Limb (tissue), 2 donors: ENCODE measurements at regions not wholly inside any gene's neighbourhood (a gene's known extent, or its start where the extent isn't known, plus 50 kb on each side); places are given as distances from the start of the nearest gene placed in this dataset.

Source experiments
- DNase-seq, 2 donors: peaks; one replicate each; pipeline ENCODE4 v3.0.0-alpha.2; 2016; ENCODE audit errors: extremely low spot score in 2 of 2

DNA sequence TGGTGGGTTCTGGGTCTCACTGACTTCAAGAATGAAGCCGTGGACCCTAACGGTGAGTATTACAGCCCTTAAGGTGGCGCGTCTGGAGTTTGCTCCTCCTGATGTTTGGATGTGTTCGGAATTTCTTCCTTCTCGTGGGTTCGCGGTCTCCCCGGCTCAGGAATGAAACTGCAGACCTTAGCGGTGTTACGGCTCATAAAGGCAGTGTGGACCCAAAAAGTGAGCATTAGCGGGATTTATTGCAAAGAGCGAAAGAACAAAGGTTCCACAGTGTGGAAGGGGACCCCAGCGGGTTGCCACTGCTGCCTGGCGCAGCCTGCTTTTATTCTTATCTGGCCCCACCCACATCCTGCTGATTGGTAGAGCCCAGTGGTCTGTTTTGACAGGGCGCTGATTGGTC lies 420.5 kb upstream of the BCHE start:
- no peak for DNase-seq

DNA sequence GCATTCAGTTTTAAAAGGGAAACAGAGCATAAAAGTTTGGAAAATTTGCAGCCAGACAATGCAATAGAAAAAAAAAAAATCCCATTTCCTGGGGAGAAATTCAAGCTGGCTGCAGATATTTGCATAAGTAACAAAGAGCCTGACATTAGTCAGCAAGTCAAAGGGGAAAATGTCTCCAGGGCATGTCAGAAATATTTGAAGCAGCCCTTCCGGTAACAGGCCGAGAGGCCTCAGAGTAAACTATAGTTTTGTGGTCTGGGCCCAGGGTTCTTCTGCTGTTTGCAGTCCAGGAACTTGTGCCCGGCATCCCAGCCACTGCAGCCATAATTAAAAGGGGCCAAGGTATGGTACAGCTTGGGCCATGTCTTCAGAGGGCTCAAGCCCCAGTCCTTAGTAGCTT lies 411.6 kb upstream of the BCHE start:
- no peak for DNase-seq

DNA sequence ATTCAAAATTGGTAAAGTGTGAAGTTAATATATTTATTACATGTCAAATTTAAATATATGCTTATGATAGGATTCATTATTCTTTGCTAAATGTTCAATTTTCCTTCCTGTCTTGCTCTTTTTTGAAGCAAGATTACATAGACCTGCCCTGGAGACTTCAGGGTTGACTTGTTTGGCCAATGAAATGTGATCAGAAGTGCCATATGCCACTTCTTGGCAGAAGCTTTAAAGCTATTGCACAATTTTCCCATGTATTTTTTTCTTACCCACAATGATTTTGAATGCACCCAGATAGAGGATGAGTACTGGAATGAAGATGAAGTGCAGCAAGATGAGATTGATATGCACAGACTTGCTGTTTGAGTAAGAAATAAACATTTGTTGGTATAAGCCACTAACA lies 406.3 kb upstream of the BCHE start:
- no peak for DNase-seq

DNA sequence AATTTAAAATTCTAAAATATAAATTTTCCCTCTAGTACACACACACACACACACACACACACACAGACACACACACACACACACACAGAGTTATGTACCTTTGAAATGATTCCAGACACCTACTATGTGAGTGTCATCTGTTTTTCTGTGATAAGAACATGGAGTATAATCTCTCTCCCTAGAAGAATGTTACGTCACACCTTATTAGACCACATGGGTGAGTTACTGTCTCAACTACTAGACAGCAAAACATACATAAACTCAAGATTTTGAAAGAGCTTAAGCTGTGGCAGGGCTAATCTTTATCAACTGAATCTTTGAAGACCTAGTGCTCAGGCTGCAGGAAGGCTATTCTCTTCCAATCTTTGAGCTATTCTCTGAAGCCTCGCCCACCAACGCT lies 385.9 kb upstream of the BCHE start:
- no peak for DNase-seq

DNA sequence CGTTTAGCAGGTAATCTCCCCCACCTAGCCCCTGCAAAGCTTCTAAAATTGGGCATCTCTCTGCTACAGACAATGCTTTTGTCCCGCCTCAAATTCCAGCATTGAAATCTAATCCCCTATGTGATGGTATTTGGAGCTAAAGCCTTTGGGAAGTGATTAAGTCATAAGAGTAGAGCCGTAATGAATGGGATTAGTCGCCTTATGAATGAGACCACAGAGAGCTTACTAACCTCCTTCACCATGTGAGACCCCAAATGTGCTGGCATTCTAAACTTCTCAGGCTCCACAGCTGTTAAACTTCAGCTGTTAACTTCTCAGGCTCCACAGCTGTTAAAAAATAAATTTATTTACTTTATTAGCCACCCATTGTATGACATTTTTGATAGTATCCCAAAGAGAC lies 374.2 kb upstream of the BCHE start:
- DNase-seq, result peak in 1 of 2 donors; percentile 54

DNA sequence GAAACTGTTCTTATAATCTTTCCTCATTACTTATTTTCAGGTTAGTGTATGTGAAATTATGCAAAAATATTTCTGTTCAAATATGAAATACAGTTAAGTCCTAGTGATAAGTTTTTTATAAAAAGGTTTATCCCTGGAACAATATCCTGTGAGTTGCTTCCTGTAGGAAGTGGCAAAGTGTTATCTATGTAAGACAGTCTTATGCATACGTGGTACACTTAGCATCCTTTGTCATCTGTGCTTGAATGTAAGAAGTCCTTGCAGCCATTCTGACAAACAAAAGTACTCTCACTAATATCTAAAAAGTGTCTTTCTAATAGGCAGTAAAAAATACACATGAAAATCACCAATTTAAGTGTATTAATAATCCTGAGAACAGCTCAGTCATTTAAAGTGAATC lies 372.5 kb upstream of the BCHE start:
- DNase-seq, result no peak

DNA sequence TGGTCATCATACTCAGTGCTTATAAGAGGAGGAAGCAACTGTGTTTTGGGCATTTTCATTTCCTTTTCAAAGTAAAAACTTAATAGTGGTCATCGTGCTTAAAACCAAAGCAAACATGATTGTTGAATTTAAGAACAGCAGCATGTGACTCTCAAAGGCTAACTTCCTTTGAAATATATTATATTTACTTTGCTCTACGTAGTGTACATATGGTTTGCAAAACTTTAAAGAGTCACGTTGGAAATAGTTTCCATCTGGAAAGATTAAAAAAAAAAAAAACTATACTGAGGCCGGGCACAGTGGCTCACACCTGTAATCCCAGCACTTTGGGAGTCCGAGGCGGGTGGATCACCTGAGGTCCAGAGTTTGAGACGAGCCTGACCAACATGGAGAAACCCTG lies 367.9 kb upstream of the BCHE start:
- no peak for DNase-seq

DNA sequence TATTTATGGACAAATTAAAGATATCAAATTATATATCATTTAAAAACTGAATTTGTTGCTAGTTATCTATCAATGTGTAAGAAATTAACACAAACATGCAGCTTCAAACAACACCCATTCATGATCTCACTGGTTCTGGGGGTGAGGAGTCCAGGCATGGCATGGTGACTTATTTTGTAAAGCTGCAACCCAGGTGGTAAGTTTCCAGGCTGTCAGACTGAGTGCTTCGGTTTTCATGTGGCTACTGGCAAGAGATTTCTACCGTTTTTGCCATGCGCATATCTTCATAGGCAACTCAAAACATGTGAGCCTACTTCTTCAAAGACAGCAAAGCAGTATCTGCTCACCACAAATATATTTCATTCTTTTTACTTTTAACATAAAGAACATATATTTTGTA lies 364.3 kb upstream of the BCHE start:
- DNase-seq, result no peak

DNA sequence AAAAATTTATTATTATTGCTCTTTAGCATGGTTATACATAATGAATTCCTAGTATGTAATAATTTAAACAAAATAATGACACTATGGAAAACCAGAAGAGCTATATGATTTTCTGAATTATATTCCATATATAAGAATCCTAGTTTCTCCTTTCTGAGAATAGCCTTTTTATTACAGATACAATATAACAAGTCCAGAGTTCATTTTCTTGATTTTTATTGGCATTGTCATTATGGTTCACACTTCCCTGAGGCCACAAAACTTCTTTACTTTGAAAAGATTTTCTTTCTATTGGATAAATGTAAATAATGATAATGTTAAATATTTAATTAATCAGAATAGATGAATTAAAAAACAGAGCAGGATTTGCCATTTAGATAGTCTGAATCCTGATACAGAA lies 362.3 kb upstream of the BCHE start:
- no peak for DNase-seq

DNA sequence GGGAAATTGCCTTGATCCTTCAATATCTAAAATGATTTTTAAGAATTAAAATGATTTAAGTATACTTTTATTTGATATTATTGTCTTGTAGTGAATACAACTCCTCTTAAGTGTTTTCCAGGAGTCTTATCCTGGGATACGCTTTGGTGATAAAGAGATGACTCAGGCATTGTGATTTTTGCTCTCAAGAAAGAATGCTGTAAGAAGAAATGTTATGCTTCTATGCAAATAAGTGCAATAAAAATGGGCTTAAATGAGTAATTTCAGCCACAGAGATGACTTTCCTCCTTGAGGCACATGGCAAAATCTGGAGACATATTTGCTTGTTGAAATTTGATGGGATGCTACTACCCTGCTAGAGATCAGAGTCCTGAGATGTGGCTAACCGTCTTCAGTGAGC lies 358.6 kb upstream of the BCHE start:
- no peak for DNase-seq

DNA sequence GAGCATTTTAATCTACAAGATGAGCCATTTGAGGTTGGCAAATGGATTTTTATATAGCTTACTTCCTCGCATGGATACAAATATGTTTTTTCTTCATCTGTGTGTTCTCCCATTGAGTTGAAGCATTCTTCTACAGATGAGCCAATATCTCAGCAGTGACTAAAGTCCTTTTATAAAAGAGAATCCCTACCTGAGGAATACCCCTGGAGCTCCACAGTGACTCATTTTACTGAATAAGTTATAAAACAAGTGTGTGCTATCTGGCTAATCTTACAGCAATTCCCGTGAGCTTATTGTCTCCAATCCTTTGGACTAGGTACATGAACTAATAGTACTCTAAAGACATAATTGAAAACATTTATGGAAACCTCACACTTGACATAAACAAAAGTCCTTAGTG lies 354.2 kb upstream of the BCHE start:
- DNase-seq, result no peak

DNA sequence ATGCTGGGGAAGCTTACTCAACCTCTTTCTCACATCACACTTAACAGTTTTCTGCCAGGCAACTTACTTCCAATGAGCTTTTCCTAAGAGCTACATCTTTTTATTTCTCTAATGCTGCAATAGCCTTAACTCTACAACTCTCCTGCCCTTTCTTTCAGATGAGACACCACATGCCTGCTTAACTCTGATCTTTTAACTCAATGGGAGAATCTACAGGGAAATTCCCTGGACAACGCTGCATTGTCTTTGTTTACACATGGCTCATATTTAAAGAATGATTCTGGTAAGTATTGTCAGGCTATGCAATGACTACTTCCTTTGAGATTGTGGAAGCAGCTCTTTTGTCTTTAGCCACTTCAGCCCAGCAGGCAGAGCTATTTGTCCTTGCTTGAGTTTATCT lies 353.1 kb upstream of the BCHE start:
- no peak for DNase-seq

DNA sequence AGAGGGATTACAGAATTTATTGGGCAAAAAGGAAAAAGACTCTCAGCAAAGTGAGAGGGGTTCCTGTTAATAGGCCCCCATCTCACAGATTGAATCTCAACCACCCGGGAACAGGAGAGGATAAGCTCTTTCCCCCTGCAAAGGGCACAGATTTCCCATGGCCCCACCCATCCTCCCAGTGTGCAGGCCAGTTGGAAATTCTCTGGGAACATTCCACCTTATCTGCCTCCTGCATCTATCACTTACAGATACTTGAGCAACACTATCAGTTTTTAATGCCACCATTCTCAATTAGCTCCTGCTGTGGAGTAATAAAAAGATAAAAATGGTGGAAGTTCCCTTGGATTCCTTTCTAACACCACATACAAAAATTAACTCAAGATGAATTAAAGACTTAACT lies 350.0 kb upstream of the BCHE start:
- DNase-seq, result no peak

DNA sequence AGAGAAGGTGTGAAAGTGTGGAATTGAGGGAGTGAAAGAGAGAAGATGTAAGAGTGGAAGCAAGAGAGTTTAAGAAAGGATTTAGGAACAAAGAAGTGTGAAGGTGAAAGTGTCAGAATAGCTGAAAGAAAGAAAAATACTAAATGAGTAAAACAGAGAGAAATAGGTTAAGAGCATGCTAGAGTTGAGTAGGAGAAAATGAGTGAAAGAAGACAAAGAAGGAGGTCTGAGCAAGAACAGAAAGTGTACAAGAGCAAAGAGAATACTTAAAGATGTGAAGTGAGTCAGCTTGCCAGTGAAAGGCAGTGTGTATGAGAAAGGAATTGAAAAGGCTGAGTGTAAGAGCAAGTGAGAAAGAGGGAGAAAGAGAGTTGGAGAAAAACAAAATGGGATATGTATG lies 348.8 kb upstream of the BCHE start:
- DNase-seq, result no peak

DNA sequence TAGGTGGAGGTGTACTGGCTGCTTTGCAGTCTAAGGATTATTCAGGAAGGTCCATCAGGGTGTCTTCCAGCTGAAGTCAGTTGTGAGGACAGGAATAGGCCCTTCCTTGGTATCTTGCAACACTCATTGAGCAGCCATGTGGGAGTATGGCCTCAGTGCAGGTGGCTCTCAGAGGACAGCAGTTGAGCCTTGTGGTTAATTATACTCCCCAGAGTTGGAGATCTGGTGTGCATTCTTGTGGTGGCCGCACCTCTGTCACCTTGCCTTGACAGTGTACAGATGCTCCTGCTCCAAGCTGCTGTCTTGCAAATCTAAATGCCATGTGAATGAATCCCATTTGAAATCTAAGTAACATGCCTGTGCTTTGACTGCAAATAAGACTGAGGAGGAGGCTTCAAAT lies 339.9 kb upstream of the BCHE start:
- DNase-seq, result no peak

DNA sequence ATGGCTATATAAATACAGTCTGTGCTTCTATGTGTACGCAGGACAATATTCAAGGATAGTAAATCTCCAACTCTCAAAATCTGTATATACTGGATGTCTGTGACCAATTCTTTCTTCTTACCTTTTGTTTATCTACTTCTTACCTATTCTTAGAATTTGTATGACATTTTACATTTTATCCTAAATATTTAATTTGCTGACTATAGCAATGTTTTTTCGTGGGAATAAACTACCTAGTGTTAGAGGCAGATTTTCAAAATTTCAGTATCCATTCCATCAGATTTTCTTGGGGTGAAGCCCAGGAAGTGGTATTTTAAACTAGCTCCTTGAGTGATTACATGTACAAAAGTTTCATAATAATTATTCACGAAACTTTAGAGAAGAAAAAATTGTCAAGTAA lies 334.5 kb upstream of the BCHE start:
- DNase-seq, result no peak

DNA sequence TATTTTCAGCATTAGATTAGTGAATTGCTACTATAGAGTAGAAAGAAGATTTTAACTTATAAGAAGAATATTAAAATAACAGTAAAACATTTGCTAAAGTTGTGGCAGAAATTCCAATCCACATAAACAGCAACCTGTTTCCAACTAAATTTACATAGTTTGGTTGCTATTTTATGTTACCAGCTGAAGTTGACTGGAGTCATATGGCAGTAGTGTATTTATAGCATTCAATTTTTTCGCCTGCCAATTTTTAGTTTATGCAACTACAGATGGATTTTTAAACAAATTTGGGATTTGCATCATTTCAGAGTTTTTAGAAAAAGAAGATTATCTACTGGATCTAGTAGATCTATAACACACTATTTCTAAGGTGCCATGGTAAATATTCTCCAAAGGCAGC lies 332.5 kb upstream of the BCHE start:
- no peak for DNase-seq

DNA sequence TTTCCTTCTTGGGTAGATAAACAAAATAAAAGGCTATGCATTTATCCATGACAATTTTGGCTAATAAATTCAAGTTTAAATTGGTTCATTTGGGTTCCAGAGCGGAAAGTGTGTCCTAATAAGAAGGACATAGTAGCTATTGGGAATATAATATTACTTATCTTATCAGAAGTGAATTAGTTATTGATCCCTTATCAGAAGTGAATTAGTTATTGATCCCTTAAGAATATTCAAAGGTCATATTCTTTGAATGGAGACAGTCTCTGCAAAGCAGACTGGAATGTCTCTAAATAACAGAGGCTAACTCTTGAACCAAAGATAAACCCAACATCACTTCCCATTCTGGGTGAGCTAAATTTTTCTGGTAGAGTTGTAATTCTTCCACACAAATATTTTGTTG lies 290.7 kb upstream of the BCHE start:
- DNase-seq, result no peak

DNA sequence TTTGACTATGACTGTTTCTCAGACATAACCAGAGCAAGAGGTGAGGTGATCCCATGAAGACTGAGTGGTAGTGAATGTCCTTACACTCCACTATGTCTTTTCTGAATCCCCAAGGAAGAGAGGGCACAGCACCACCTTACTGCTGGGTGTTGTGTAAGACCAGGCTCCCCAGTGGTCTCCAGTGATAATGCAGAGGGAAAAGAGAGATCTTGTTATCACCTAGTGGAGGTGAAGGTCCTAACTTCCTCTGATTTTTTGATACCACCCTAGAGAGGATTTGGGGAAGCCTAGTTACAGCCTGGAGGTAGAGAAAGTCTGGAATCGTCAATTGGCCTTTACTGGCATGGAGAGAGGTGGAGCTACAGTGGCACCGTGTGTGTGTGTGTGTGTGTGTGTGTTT lies 288.0 kb upstream of the BCHE start:
- DNase-seq, result no peak

DNA sequence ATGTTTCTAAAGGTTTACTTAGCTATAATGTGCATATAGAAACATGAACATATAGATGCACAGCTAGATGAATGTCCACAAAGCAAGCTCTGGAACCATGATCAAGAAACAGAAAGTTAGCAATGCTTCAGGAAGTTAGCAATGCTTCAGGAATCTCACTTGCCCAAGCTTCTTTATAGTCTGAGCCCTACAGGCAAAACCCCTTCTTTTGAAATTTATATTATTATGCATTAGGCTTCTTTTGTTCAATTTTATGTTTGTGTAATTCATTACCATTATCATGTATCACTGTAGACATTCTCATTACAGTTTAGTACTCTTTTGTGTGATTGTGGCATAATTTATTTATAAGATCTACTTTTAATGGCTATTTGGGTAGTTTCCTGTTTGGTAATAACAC lies 286.4 kb upstream of the BCHE start:
- DNase-seq, result no peak

DNA sequence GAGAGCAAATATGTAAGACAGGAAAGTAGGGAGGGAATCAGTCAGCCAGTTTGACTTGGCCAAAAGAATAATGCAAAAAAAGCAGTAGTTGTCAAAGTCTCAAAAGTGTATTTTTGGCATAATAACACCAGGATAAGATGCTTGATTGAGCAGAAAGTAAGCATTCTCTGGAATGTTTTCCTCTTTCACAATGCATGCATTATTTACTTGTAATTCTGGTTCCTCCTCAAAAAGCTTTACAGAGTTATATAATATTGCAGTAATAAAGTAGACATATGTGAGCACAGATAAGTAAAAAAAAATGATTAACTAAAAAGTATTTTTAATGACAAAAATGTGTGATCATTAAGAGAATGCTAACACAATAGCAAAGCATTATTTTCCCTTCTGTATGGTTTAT lies 285.9 kb upstream of the BCHE start:
- no peak for DNase-seq

DNA sequence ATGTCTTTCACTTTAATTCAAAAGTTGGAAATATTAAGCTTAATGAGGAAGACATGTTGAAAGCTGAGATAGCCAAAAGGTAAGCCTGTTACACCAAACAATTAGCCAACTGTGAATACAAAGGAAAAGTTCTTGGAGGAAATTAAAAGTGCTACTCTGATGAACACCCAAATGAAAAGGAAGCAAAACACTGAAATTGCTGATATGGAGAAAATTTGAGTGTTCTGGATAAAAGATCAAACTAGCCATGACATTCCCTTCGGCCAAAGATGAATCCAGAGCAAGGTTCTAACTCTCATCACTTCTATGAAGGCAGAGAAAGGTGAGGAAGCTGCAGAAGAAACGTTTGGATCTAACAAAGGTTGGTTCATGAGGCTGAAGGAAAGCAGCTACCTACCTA lies 280.8 kb upstream of the BCHE start:
- no peak for DNase-seq

DNA sequence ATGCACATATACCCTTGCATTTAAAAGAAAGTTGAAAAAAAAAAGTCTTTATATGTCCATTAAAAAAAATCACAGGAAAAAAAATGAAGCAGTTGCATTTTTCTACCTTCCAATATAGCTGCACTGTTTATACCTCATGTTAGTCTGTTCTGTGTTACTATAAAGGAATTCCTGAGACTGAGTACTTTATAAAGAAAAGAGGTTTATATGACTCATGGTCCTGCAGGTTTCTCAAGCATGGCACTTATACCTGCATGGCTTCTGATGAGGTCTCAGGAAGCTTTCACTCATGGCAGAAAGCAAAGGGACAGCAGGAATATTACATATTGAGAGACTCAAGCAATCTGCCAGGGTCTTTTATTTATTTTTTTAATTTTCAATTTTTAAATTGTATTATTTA lies 277.2 kb upstream of the BCHE start:
- no peak for DNase-seq

DNA sequence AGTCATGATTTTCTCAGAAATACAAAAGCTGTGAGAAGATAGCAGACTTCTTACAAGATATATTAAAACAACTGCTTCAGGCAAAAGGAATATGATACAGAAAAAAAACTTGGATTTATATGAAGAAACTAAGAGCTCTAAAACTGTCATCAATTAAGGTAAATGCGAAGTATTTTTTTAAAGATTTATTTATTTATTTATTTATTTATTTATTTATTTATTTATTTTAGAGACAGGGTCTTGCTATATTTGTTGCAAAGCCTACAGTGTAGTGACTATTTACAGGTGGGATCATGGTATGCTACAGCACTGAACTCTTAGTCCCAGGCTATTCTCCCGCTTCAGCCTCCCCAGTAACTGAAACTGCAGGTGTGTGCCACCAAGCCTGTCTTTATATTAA lies 274.3 kb upstream of the BCHE start:
- no peak for DNase-seq

DNA sequence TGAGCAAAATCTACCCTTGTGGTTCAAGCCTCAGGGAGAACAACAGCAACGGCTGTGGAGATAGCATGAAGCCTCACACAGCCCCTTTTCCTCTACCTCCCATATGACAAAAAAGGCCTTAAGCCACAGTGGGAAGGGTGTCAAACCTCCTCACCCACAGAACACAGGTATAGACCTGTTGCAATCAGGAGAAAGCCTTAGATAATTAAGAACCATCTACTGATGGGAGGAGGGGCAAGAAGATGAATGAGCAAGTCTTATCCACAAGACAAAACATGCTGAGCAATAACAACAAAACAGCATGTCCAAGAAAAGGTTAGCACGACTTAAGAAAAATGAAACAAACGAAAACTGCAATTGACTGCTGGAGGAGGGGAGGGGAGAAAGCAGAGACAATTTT lies 272.9 kb upstream of the BCHE start:
- DNase-seq, result no peak
